ENCODE measurements at regions not wholly inside any gene's neighbourhood (a gene's known extent, or its start where the extent isn't known, plus 50 kb on each side); places are given as distances from the start of the nearest gene placed in this dataset.

- H3K4me1 ChIP-seq (ENCODE audit: insufficient read depth, low read length) = peaks cover 11% of the 10 kb centered on the region
- no peaks in the 10 kb centered on the region for H3K36me3 Mint-ChIP-seq (ENCODE audit: low read depth, unreplicated experiment)
- no peaks in the 10 kb centered on the region for H3K36me3 ChIP-seq (ENCODE audit: insufficient read depth, low read length)
- peaks cover 4% of the 10 kb centered on the region for H3K9me3 Mint-ChIP-seq (ENCODE audit: unreplicated experiment)
- no peaks in the 10 kb centered on the region for H3K79me2 ChIP-seq (ENCODE audit: insufficient read depth, low read length)
- no peak overlapping the region for H3K9ac ChIP-seq (ENCODE audit: low read length)
- H3K4me3 ChIP-seq (ENCODE audit: insufficient read depth, low read depth, low read length) = no peak overlapping the region
- TF ChIP-seq CTCF (IDR thresholded peaks at IDR 0.05; ENCODE audit: insufficient read depth, low read depth, low read length) (no peak), EZH2 (IDR thresholded peaks at IDR 0.05; ENCODE audit: insufficient read depth, low read length) (no peak)
- H3K4me2 ChIP-seq (ENCODE audit: low read length) = no peak overlapping the region
- H3K27me3 Mint-ChIP-seq (ENCODE audit: low read depth, unreplicated experiment) = peaks cover 22% of the 10 kb centered on the region
- H3K9me3 ChIP-seq (ENCODE audit: insufficient read depth, low read depth, low read length) = peaks cover 4% of the 10 kb centered on the region
- no peak overlapping the region for H2AFZ ChIP-seq (ENCODE audit: low read depth, low read length)
- no peak overlapping the region for H3K27ac Mint-ChIP-seq (ENCODE audit: unreplicated experiment)
- H4K20me1 ChIP-seq (ENCODE audit: insufficient read depth, low read length) = no peaks in the 10 kb centered on the region
- DNase-seq (ENCODE audit: low read depth) (no peak), FAIRE-seq (no peak)
- no peak overlapping the region for H3K4me3 Mint-ChIP-seq (ENCODE audit: unreplicated experiment)
- H3K4me1 Mint-ChIP-seq (ENCODE audit: low read depth, unreplicated experiment) = peaks cover 18% of the 10 kb centered on the region
- no peaks in the 10 kb centered on the region for H3K27me3 ChIP-seq (ENCODE audit: insufficient read depth, low read length)
- no peak overlapping the region for H3K27ac ChIP-seq (ENCODE audit: low read depth, low read length)
Measured at GRCh38 chr7:156063241-156063810, 251.1 kb upstream of the SHH start.

- no peak overlapping the region for H3K27ac ChIP-seq (ENCODE audit: low read depth, low read length)
- no peak overlapping the region for H3K27ac Mint-ChIP-seq (ENCODE audit: unreplicated experiment)
- no peak overlapping the region for H3K4me3 ChIP-seq (ENCODE audit: insufficient read depth, low read depth, low read length)
- no peak overlapping the region for H3K4me3 Mint-ChIP-seq (ENCODE audit: unreplicated experiment)
- no peak overlapping the region for H3K9ac ChIP-seq (ENCODE audit: low read length)
- H3K27me3 Mint-ChIP-seq (ENCODE audit: low read depth, unreplicated experiment) = peaks cover 23% of the 10 kb centered on the region
- peaks cover 18% of the 10 kb centered on the region for H3K4me1 Mint-ChIP-seq (ENCODE audit: low read depth, unreplicated experiment)
- H3K36me3 ChIP-seq (ENCODE audit: insufficient read depth, low read length) = no peaks in the 10 kb centered on the region
- peaks cover 4% of the 10 kb centered on the region for H3K9me3 ChIP-seq (ENCODE audit: insufficient read depth, low read depth, low read length)
- H3K27me3 ChIP-seq (ENCODE audit: insufficient read depth, low read length) = no peaks in the 10 kb centered on the region
- H3K4me1 ChIP-seq (ENCODE audit: insufficient read depth, low read length) = peaks cover 11% of the 10 kb centered on the region
- H3K9me3 Mint-ChIP-seq (ENCODE audit: unreplicated experiment) = peaks cover 4% of the 10 kb centered on the region
- FAIRE-seq (no peak), DNase-seq (ENCODE audit: low read depth) (no peak)
- no peak overlapping the region for H2AFZ ChIP-seq (ENCODE audit: low read depth, low read length)
- no peaks in the 10 kb centered on the region for H3K79me2 ChIP-seq (ENCODE audit: insufficient read depth, low read length)
- no peak overlapping the region for H3K4me2 ChIP-seq (ENCODE audit: low read length)
- no peaks in the 10 kb centered on the region for H3K36me3 Mint-ChIP-seq (ENCODE audit: low read depth, unreplicated experiment)
- H4K20me1 ChIP-seq (ENCODE audit: insufficient read depth, low read length) = no peaks in the 10 kb centered on the region
- no peak for TF ChIP-seq CTCF (IDR thresholded peaks at IDR 0.05; ENCODE audit: insufficient read depth, low read depth, low read length)
- TF ChIP-seq EZH2 (IDR thresholded peaks at IDR 0.05; ENCODE audit: insufficient read depth, low read length) = no peak
Measured at GRCh38 chr7:156062286-156062685, 250.0 kb upstream of the SHH start.

GRCh38 chr7:156061689-156062255, 249.5 kb upstream of the SHH start:
- H3K4me1 ChIP-seq (ENCODE audit: insufficient read depth, low read length) = peaks cover 11% of the 10 kb centered on the region
- H3K4me2 ChIP-seq (ENCODE audit: low read length) = no peak overlapping the region
- Mint-ChIP-seq H3K4me1 (ENCODE audit: low read depth, unreplicated experiment) (peaks cover 18% of the 10 kb centered on the region), H3K9me3 (ENCODE audit: unreplicated experiment) (peaks cover 3% of the 10 kb centered on the region), H3K4me3 (ENCODE audit: unreplicated experiment) (no peak overlapping the region), H3K36me3 (ENCODE audit: low read depth, unreplicated experiment) (no peaks in the 10 kb centered on the region), H3K27ac (ENCODE audit: unreplicated experiment) (no peak overlapping the region), H3K27me3 (ENCODE audit: low read depth, unreplicated experiment) (peaks cover 23% of the 10 kb centered on the region)
- no peaks in the 10 kb centered on the region for H3K27me3 ChIP-seq (ENCODE audit: insufficient read depth, low read length)
- H3K36me3 ChIP-seq (ENCODE audit: insufficient read depth, low read length) = no peaks in the 10 kb centered on the region
- no peak for FAIRE-seq
- no peaks in the 10 kb centered on the region for H3K79me2 ChIP-seq (ENCODE audit: insufficient read depth, low read length)
- TF ChIP-seq EZH2 (IDR thresholded peaks at IDR 0.05; ENCODE audit: insufficient read depth, low read length) = no peak
- TF ChIP-seq CTCF (IDR thresholded peaks at IDR 0.05; ENCODE audit: insufficient read depth, low read depth, low read length) = no peak
- H3K4me3 ChIP-seq (ENCODE audit: insufficient read depth, low read depth, low read length) = no peak overlapping the region
- peaks cover 4% of the 10 kb centered on the region for H3K9me3 ChIP-seq (ENCODE audit: insufficient read depth, low read depth, low read length)
- no peak overlapping the region for H2AFZ ChIP-seq (ENCODE audit: low read depth, low read length)
- no peaks in the 10 kb centered on the region for H4K20me1 ChIP-seq (ENCODE audit: insufficient read depth, low read length)
- H3K9ac ChIP-seq (ENCODE audit: low read length) = no peak overlapping the region
- H3K27ac ChIP-seq (ENCODE audit: low read depth, low read length) = no peak overlapping the region
- DNase-seq (ENCODE audit: low read depth) = no peak
